DOHH2 (cell line): ENCODE measurements at regions not wholly inside any gene's neighbourhood (a gene's known extent, or its start where the extent isn't known, plus 50 kb on each side); places are given as distances from the start of the nearest gene placed in this dataset.

Source experiments
- H3F3A ChIP-seq: fragments of 200-600 bp; sonication (generic), shearing (Covaris generic); 2 replicates; pipeline ENCODE4 v1.6.0; 2016; ENCODE audit warnings: antibody characterized with exemption, mild to moderate bottlenecking; ENCODE audit not compliant: control insufficient read depth, insufficient read depth
- H3K27ac ChIP-seq: fragments of 200-600 bp; sonication (generic); 2 replicates; pipeline ENCODE4 v1.5.1; 2014; ENCODE audit warnings: low read depth, mild to moderate bottlenecking, low read length, moderate library complexity
- H3K27me3 ChIP-seq: fragments of 200-600 bp; sonication (generic); 2 replicates; pipeline ENCODE4 v1.6.1; 2014; ENCODE audit warnings: mild to moderate bottlenecking, low read length, mixed read lengths; ENCODE audit not compliant: control insufficient read depth
- H3K36me3 ChIP-seq: fragments of 200-600 bp; sonication (generic); 2 replicates; pipeline ENCODE4 v1.6.1; 2014; ENCODE audit warnings: mild to moderate bottlenecking, low read length, moderate library complexity, mixed read lengths; ENCODE audit not compliant: control insufficient read depth
- H3K4me1 ChIP-seq: fragments of 200-600 bp; sonication (generic); 2 replicates; pipeline ENCODE4 v1.6.1; 2014; ENCODE audit warnings: mild to moderate bottlenecking, low read length, mixed read lengths; ENCODE audit not compliant: control insufficient read depth
- H3K4me2 ChIP-seq: fragments of 200-600 bp; sonication (generic); 2 replicates; pipeline ENCODE4 v1.6.0; 2014; ENCODE audit warnings: mild to moderate bottlenecking, low read length, moderate library complexity
- H3K4me3 ChIP-seq: fragments of 200-600 bp; sonication (generic); 2 replicates; pipeline ENCODE4 v1.5.1; 2014; ENCODE audit warnings: mild to moderate bottlenecking, low read length, mixed read lengths
- H3K79me2 ChIP-seq: fragments of 200-600 bp; sonication (generic); 2 replicates; pipeline ENCODE4 v1.6.1; 2014; ENCODE audit warnings: mild to moderate bottlenecking, low read length, mixed read lengths; ENCODE audit not compliant: control insufficient read depth
- H3K9me2 ChIP-seq: fragments of 200-600 bp; sonication (generic); replicated peaks from 2 replicates; pipeline ENCODE4 v1.6.1; 2014; ENCODE audit warnings: mild to moderate bottlenecking, low read length, mixed read lengths; ENCODE audit not compliant: control insufficient read depth
- H3K9me3 ChIP-seq: fragments of 200-600 bp; sonication (generic); 2 replicates; pipeline ENCODE4 v1.6.1; 2014; ENCODE audit warnings: antibody characterized with exemption, low read length, mixed read lengths; ENCODE audit not compliant: control insufficient read depth, insufficient read depth
- H4K20me1 ChIP-seq: fragments of 200-600 bp; sonication (generic); 2 replicates; pipeline ENCODE4 v1.6.0; 2014; ENCODE audit warnings: low read depth, mild to moderate bottlenecking, antibody characterized with exemption, low read length, moderate library complexity; ENCODE audit not compliant: control insufficient read depth, insufficient read depth
- CTCF ChIP-seq: fragments of 200-600 bp; sonication (generic); IDR thresholded peaks from one replicate; pipeline ENCODE4 v1.5.1; 2014; ENCODE audit warnings: antibody characterized with exemption, mild to moderate bottlenecking, low read depth, low read length; ENCODE audit not compliant: poor library complexity, severe bottlenecking
- EZH2phosphoT487 ChIP-seq: fragments of 200-600 bp; sonication (generic); IDR thresholded peaks from 2 replicates; pipeline ENCODE4 v1.6.1; 2017; ENCODE audit warnings: borderline replicate concordance, mild to moderate bottlenecking, antibody characterized with exemption, low read length, moderate library complexity, mixed read lengths

- Histone ChIP-seq H3K79me2 (no peaks in the 10 kb centered on the region), H3K9me2 (no peaks in the 10 kb centered on the region; the same call in 1 of the 2 replicates), H4K20me1 (no peaks in the 10 kb centered on the region), H3K9me3 (peaks cover 8% of the 10 kb centered on the region; the same call in 1 of the 2 replicates), H3K36me3 (no peaks in the 10 kb centered on the region), H3K27me3 (no peaks in the 10 kb centered on the region), H3K27ac (no peak overlapping the region), H3F3A (no peaks in the 10 kb centered on the region), H3K4me1 (no peaks in the 10 kb centered on the region), H3K4me3 (no peak overlapping the region), H3K4me2 (no peak overlapping the region)
- TF ChIP-seq CTCF (no peak), EZH2phosphoT487 (no peak)
Measured at GRCh38 chr7:81648716-81649115, 121.1 kb downstream of the HGF start.

GRCh38 chr7:81645435-81645834 lies 124.4 kb downstream of the HGF start:
- no peaks in the 10 kb centered on the region for H3K36me3 ChIP-seq
- no peaks in the 10 kb centered on the region for H3K9me3 ChIP-seq
- no peaks in the 10 kb centered on the region for H3K79me2 ChIP-seq
- no peaks in the 10 kb centered on the region for H3K4me1 ChIP-seq
- no peaks in the 10 kb centered on the region for H3K27me3 ChIP-seq
- H3K4me3 ChIP-seq, result no peak overlapping the region
- no peaks in the 10 kb centered on the region for H4K20me1 ChIP-seq
- H3K27ac ChIP-seq, result no peak overlapping the region
- TF ChIP-seq CTCF (no peak), EZH2phosphoT487 (no peak)
- H3K9me2 ChIP-seq, result no peaks in the 10 kb centered on the region; the same call in 1 of the 2 replicates
- no peaks in the 10 kb centered on the region for H3F3A ChIP-seq
- no peak overlapping the region for H3K4me2 ChIP-seq

- no peaks in the 10 kb centered on the region for H3K27me3 ChIP-seq
- no peaks in the 10 kb centered on the region; the same call in 1 of the 2 replicates for H3K9me2 ChIP-seq
- no peaks in the 10 kb centered on the region for H3K9me3 ChIP-seq
- TF ChIP-seq EZH2phosphoT487, result no peak
- no peak for TF ChIP-seq CTCF
- H3K4me3 ChIP-seq, result no peak overlapping the region
- no peaks in the 10 kb centered on the region for H3K79me2 ChIP-seq
- H3K27ac ChIP-seq, result no peak overlapping the region
- H3K36me3 ChIP-seq, result no peaks in the 10 kb centered on the region
- no peaks in the 10 kb centered on the region for H3K4me1 ChIP-seq
- H3F3A ChIP-seq, result no peaks in the 10 kb centered on the region
- H4K20me1 ChIP-seq, result no peaks in the 10 kb centered on the region
- no peak overlapping the region for H3K4me2 ChIP-seq
Measured at GRCh38 chr7:81641873-81642272, 128.0 kb downstream of the HGF start.
